HG02798 (cell line): ENCODE measurements at regions not wholly inside any gene's neighbourhood (a gene's known extent, or its start where the extent isn't known, plus 50 kb on each side); places are given as distances from the start of the nearest gene placed in this dataset.
"Not testable (repeated sequence)": the region's sequence is repeated elsewhere in the genome, so short reads cannot be mapped to it uniquely, and the experiment has no call there.

Experiments
- ATAC-seq: cut with Tn5 transposase; IDR thresholded peaks from one replicate; pipeline ENCODE4 v1.9.1; 2021; ENCODE audit warnings: mild to moderate bottlenecking; ENCODE audit not compliant: unreplicated experiment, poor library complexity

DNA sequence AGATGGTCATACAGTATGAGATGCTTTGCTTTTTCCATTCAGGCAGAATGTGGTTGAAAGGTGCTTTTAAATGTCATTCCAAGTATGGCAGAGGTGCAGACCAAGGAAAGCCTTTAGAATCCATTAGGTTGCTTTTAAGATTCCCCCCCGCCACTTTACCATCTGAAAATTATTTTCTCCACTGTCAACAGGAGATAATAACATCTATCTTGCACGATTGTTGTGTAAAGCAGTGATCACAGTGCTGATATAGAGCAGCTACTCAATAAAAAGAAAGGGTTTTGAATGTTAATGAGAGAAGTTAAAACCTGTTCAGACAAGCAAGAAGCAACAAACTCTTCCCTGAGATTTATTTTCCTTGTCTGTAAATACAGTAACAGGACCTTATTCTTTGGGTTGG is 372.5 kb upstream of the GCFC2 start:
- ATAC-seq = no peak

DNA sequence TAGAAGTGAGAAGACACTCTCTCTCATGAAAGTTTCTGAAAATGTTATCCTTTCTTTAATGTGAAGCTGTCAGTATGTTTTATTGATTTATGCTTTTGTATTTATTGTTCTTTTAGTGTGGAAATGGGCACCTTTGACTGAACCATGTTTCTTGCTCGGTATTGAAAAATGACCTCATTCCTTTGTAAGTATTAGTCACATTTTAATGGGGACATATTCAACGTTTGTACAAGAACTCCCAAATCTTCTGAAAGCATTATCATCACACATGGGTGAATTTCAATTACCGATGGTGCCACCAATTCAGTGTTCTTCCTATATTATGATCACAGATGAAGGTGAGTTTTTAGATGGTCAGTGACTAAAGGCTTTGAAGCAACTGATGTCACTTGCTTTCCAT is 371.8 kb upstream of the GCFC2 start:
- no peak for ATAC-seq

DNA sequence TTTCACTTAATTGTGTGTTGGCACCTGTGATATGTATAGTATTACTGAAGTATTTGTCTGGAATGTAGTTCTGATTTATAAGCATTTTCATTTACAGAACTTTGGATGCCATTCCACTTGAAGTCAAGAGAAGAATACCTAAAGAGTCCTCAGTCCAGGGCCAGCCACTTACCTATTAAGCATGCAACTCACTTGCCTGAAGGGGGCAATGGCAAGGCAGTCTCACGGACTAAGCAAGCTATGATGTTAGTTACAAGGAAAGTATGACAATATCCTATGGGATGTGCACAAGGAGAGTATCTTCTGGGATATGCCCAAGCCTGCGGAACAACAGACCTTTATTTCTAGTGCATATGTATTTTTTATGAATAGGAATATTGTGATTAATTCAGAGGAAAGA is 369.4 kb upstream of the GCFC2 start:
- ATAC-seq = no peak

- ATAC-seq = no peak
These were observed 364.4 kb upstream of the GCFC2 start for GRCh38 chr2:76075126-76075525.

- ATAC-seq = no peak
These were observed 363.4 kb upstream of the GCFC2 start for GRCh38 chr2:76073992-76074604.

DNA sequence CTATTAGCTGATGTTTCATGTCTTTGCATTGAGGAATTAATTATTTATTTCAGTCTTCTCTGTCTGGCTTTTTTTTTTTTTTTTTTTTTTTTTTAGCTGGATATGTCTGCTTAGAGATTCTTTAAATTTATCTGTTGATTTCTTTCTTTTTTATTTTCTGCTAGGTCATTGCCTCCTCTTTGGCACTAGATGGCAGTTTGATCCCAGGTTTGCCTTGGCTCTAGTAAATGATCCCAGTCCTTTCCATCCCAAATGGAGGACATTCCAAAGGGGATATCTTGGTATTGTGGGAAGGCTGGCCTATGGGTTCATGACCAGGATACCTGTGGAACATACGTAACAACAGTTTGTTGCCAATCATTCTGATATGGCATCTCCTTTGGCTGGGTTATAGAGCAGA is 339.5 kb upstream of the GCFC2 start:
- ATAC-seq = no peak

DNA sequence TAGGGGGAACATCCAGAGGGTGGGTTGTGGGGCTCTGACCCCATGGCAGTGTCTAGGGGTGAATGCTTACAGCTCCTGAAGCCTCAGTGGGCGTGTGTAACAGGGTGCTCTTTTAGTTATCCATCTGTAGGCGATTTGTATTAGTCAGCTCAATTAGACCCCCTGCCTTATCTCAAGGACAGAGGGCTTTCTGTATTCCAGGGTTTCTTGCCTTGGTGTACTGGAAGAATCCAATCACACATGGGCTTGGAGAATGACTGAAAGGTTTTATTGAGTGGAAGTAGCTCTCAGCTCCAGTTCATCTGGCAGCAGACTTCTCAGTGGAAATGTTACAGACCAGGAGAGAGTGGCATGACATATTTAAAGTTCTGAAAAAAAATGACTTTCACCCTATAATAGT is 334.0 kb upstream of the GCFC2 start:
- ATAC-seq = no peak

DNA sequence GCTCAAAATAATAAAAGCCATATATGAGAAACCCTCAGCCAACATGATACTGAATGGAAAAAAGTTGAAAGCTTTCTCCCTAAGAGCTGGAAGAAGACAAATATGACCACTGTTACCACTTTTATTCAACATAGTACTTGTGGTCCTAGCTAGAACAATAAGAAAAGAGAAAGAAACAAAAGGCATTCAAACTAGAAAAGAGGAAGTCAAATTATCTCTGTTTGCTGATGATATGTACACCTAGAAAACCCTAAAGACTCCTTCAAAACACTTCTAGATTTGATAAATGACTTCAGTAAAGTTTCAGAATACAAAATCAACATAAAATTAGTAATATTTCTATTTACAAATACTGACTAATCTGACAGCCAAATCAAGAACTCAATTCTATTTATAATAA is 328.8 kb upstream of the GCFC2 start:
- ATAC-seq = no peak

DNA sequence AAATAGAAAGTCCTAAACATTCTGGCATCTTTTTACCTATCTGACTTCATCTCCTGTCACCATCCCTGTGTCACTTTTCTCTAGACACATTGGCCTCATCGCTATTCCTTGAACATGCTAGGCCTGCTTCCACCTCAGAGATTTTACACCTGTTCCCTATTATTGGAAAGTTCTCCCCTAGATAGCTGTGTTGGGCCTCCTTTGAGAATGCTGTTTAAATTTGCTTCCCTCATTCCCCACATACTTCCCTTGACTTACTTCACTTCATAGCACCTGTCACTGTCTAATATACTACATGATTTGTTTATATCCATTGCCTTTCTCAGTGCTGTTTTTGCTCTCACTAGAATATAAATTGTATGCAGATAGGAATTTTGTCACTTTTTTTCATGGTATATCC is 317.0 kb upstream of the GCFC2 start:
- ATAC-seq = no peak

DNA sequence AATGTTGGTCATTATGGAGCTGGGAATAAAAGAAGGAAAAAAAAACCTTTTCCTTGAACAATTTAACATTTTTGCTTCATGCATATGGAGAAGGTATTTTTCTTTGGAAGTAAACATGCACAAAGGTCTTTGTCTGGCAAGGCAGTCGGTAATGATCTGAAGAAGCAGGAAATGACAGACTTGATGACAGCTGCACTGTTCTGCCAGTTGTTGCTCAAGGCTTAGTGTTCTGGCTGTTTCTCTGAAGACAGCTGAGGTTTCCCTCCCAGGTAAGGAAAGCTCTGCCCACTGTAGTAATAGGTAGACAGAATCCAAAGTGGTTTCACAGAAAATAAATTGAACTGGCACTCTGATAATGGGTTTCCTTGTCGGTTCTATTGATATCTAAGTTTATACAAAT is 308.4 kb upstream of the GCFC2 start:
- no peak for ATAC-seq

GRCh38 chr2:76009484-76009883 is 298.8 kb upstream of the GCFC2 start:
- no peak for ATAC-seq

DNA sequence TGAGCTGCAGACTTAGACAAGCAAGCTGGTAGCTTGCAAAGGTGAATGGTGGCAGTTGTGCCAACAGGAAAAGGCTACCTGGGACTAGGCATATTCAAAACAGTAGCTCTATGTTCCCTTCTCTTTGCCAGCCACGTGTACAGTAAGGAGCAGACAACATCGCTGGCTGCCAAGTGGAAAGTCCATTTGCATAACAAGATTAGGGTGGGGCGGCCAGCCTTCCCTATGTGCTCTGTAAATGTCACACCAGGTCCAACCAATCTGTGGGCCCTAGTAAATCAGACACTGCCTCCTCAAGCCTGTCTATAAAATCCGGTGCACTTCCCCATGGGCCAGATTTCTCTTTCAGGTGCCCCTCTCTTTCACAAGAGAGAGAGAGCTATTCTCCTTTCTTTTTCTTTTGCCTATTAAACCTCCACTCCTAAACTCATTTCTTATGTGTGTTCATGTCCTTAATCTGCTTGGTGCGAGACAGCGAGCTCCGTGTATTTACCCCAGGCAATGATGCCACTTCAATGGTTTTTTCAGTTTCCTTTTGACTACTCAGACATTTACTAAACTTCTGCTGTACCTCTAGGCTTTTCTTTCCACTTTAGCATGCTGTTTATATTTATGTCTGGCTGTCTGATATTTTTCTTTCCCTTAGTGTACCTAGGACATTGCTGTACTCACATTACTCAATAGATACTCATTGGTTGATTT is 297.4 kb upstream of the GCFC2 start:
- peak; percentile 79 for ATAC-seq

- ATAC-seq = no peak
These were observed 289.7 kb upstream of the GCFC2 start for GRCh38 chr2:76000425-76000824.

- no peak for ATAC-seq
These were observed 287.7 kb upstream of the GCFC2 start for GRCh38 chr2:75998451-75998850.

DNA sequence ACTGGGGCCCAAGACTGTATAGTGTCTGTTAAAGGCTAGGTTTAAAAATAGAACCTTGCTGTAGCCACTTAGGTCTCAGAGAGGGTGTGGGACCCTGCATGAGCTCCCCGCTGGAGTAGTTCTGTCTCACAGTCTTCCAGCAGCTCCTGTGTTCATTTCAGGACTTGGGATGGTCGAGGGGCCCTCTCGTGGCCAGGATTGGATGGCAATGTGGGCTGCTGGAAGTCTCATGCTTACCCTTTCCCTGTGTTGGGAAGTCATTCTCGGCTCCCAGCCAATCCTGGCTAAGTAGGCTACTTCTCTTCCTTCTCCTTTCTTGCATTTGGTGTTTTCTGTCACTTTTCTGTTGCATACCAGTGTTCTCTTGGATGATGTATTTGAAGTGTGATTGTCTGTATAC is 284.0 kb upstream of the GCFC2 start:
- no peak for ATAC-seq

- ATAC-seq = not testable (repeated sequence)
These were observed 277.9 kb upstream of the GCFC2 start for GRCh38 chr2:75988622-75989021.

- ATAC-seq = no peak
These were observed 275.9 kb upstream of the GCFC2 start for GRCh38 chr2:75986617-75987016.

- ATAC-seq = no peak
These were observed 272.0 kb upstream of the GCFC2 start for GRCh38 chr2:75982719-75983118.

GRCh38 chr2:75964646-75965045 is 253.9 kb upstream of the GCFC2 start:
- ATAC-seq = no peak

- ATAC-seq = no peak
These were observed 249.8 kb upstream of the GCFC2 start for GRCh38 chr2:75960472-75961009.

GRCh38 chr2:75959724-75960471 is 249.2 kb upstream of the GCFC2 start:
- ATAC-seq = no peak
